ENCODE measurements at regions not wholly inside any gene's neighbourhood (a gene's known extent, or its start where the extent isn't known, plus 50 kb on each side); places are given as distances from the start of the nearest gene placed in this dataset.
A peak's percentile ranks its signal among the peaks of the same experiment; 100 is the strongest.
"Not testable (repeated sequence)": the region's sequence is repeated elsewhere in the genome, so short reads cannot be mapped to it uniquely, and the experiment has no call there.

GRCh38 chr12:24505366-24506015, 443.4 kb downstream of the BCAT1 start:
- H3K27ac ChIP-seq: no peak overlapping the region
- TF ChIP-seq, protein P1, sequence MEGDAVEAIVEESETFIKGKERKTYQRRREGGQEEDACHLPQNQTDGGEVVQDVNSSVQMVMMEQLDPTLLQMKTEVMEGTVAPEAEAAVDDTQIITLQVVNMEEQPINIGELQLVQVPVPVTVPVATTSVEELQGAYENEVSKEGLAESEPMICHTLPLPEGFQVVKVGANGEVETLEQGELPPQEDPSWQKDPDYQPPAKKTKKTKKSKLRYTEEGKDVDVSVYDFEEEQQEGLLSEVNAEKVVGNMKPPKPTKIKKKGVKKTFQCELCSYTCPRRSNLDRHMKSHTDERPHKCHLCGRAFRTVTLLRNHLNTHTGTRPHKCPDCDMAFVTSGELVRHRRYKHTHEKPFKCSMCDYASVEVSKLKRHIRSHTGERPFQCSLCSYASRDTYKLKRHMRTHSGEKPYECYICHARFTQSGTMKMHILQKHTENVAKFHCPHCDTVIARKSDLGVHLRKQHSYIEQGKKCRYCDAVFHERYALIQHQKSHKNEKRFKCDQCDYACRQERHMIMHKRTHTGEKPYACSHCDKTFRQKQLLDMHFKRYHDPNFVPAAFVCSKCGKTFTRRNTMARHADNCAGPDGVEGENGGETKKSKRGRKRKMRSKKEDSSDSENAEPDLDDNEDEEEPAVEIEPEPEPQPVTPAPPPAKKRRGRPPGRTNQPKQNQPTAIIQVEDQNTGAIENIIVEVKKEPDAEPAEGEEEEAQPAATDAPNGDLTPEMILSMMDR (IDR thresholded peaks at IDR 0.05): no peak
- TF ChIP-seq POLR2AphosphoS5 (IDR thresholded peaks at IDR 0.05): no peak
- TF ChIP-seq EP300 (IDR thresholded peaks at IDR 0.05): no peak
- no peak for TF ChIP-seq POLR2A (IDR thresholded peaks at IDR 0.05)
- DNase-seq (no peak), ATAC-seq (ENCODE audit: low FRiP score in 2 of 2) (no peak)
- no peaks in the 10 kb centered on the region for H3K36me3 ChIP-seq
- H3K4me1 ChIP-seq: peaks cover 0 to 3% (median 0%) of the 10 kb centered on the region in 4 donors
- H3K9me3 ChIP-seq: no peaks in the 10 kb centered on the region
- no peak overlapping the region for H3K4me3 ChIP-seq
- 69 to 86% methylated on average over 7 of the region's 7 CpGs for WGBS, 2 donors
- no peaks in the 10 kb centered on the region for H3K27me3 ChIP-seq

DNA sequence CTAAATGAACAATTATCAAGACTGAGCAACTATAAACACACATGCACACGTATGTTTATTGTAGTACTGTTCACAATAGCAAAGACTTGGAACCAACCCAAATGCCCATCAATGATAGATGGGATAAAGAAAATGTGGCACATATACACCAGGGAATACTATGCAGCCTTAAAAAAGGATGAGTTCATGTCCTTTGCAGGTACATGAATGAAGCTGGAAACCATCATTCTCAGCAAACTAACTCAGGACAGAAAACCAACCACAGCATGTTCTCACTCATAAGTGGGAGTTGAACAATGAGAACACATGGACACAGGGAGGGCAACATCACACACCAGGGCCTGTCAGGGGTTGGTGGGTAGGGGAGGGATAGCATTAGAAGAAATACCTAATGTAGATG, 445.4 kb downstream of the BCAT1 start:
- H3K4me1 ChIP-seq; H3K27me3 ChIP-seq; ATAC-seq (ENCODE audit: low FRiP score in 2 of 2); DNase-seq; H3K9me3 ChIP-seq; H3K4me3 ChIP-seq; H3K27ac ChIP-seq; H3K36me3 ChIP-seq: not testable (repeated sequence)
- WGBS, 2 donors: 72 to 74% methylated on average over 1 of the region's 1 CpG

DNA sequence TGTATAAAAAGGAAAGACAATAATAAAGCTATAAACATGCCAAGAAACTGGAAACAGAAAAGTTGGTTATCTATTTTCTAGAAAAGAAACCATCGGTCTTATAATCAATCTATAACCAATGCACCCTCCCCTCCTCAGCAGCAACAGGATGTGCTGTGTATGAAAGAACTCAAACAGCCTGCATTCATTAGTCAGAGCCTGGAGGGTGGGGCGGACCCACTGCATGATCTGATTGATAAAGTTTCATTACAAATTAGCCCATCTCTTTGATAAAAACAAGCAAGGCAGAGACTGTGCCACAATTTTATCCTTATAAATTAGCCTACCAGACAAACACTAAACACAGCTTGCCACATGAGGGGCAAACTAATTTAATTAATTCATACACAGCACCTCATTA, 448.1 kb downstream of the BCAT1 start:
- no peaks in the 10 kb centered on the region for H3K36me3 ChIP-seq
- WGBS, 2 donors: 62 to 76% methylated on average over 2 of the region's 2 CpGs

GRCh38 chr12:24500421-24500820, 448.5 kb downstream of the BCAT1 start:
- no peak for TF ChIP-seq POLR2A (IDR thresholded peaks at IDR 0.05)
- Histone ChIP-seq H3K4me3 (no peak overlapping the region), H3K4me1 (peaks cover 3 to 10% (median 6%) of the 10 kb centered on the region in 4 donors), H3K9me3 (no peaks in the 10 kb centered on the region), H3K27me3 (no peaks in the 10 kb centered on the region), H3K27ac (peak overlapping the region in 1 of 4 donors; percentile 9), H3K36me3 (no peaks in the 10 kb centered on the region)
- 43 to 59% methylated on average over 4 of the region's 4 CpGs for WGBS, 2 donors
- DNase-seq (no peak), ATAC-seq (ENCODE audit: low FRiP score in 2 of 2) (no peak)

More for the DNA sequence above, 448.1 kb downstream of the BCAT1 start:
- peaks cover 3 to 10% (median 6%) of the 10 kb centered on the region in 4 donors for H3K4me1 ChIP-seq
- ATAC-seq (ENCODE audit: low FRiP score in 2 of 2) (peak in 1 of 2 donors; percentile 27), DNase-seq (no peak)
- no peaks in the 10 kb centered on the region for H3K9me3 ChIP-seq
- no peak overlapping the region for H3K4me3 ChIP-seq
- no peaks in the 10 kb centered on the region for H3K27me3 ChIP-seq
- TF ChIP-seq POLR2A (IDR thresholded peaks at IDR 0.05) (no peak), EP300 (IDR thresholded peaks at IDR 0.05) (no peak), POLR2AphosphoS5 (IDR thresholded peaks at IDR 0.05) (no peak)
- TF ChIP-seq, protein P1 (IDR thresholded peaks at IDR 0.05): no peak
- H3K27ac ChIP-seq: no peak overlapping the region

- peaks cover 3 to 10% (median 6%) of the 10 kb centered on the region in 4 donors for H3K4me1 ChIP-seq
- no peak overlapping the region for H3K4me3 ChIP-seq
- WGBS, 2 donors: 78 to 80% methylated on average over 8 of the region's 8 CpGs
- no peaks in the 10 kb centered on the region for H3K9me3 ChIP-seq
- H3K36me3 ChIP-seq: no peaks in the 10 kb centered on the region
- ATAC-seq (ENCODE audit: low FRiP score in 2 of 2) (peak in 1 of 2 donors; percentile 81), DNase-seq (no peak)
- peak in 1 of 4 donors; percentile 9 for TF ChIP-seq EP300 (IDR thresholded peaks at IDR 0.05)
- TF ChIP-seq, protein P1 (IDR thresholded peaks at IDR 0.05): no peak
- peak overlapping the region; percentile 9 to 67 (median 18) for H3K27ac ChIP-seq
- H3K27me3 ChIP-seq: no peaks in the 10 kb centered on the region
Measured at GRCh38 chr12:24499151-24500146, 449.5 kb downstream of the BCAT1 start.

All from upper lobe of left lung (tissue), 6 donors.